ENCODE measurements at regions not wholly inside any gene's neighbourhood (a gene's known extent, or its start where the extent isn't known, plus 50 kb on each side); places are given as distances from the start of the nearest gene placed in this dataset.

DNA sequence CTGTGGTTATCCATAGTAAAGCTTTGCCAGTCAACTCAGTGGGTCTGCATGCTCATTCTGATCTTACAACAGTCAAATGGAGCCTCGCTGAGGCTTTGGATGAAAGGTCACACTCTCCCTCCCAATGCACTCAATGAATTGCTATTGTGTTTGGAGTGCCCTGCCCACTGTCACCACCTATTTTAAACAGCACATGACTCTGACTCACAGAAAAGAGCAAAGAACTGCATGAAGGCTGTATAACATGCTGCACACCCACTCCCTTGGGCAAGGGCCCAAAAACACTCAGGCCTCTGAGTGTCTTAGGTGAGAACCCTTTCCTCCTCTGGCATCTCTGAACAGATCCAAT is 118.7 kb upstream of the CCDC112 start:
- TF ChIP-seq, protein P1, sequence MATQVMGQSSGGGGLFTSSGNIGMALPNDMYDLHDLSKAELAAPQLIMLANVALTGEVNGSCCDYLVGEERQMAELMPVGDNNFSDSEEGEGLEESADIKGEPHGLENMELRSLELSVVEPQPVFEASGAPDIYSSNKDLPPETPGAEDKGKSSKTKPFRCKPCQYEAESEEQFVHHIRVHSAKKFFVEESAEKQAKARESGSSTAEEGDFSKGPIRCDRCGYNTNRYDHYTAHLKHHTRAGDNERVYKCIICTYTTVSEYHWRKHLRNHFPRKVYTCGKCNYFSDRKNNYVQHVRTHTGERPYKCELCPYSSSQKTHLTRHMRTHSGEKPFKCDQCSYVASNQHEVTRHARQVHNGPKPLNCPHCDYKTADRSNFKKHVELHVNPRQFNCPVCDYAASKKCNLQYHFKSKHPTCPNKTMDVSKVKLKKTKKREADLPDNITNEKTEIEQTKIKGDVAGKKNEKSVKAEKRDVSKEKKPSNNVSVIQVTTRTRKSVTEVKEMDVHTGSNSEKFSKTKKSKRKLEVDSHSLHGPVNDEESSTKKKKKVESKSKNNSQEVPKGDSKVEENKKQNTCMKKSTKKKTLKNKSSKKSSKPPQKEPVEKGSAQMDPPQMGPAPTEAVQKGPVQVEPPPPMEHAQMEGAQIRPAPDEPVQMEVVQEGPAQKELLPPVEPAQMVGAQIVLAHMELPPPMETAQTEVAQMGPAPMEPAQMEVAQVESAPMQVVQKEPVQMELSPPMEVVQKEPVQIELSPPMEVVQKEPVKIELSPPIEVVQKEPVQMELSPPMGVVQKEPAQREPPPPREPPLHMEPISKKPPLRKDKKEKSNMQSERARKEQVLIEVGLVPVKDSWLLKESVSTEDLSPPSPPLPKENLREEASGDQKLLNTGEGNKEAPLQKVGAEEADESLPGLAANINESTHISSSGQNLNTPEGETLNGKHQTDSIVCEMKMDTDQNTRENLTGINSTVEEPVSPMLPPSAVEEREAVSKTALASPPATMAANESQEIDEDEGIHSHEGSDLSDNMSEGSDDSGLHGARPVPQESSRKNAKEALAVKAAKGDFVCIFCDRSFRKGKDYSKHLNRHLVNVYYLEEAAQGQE (IDR thresholded peaks at IDR 0.05; ENCODE audit: low read depth, low read length) = no peak
- TF ChIP-seq, protein P2, sequence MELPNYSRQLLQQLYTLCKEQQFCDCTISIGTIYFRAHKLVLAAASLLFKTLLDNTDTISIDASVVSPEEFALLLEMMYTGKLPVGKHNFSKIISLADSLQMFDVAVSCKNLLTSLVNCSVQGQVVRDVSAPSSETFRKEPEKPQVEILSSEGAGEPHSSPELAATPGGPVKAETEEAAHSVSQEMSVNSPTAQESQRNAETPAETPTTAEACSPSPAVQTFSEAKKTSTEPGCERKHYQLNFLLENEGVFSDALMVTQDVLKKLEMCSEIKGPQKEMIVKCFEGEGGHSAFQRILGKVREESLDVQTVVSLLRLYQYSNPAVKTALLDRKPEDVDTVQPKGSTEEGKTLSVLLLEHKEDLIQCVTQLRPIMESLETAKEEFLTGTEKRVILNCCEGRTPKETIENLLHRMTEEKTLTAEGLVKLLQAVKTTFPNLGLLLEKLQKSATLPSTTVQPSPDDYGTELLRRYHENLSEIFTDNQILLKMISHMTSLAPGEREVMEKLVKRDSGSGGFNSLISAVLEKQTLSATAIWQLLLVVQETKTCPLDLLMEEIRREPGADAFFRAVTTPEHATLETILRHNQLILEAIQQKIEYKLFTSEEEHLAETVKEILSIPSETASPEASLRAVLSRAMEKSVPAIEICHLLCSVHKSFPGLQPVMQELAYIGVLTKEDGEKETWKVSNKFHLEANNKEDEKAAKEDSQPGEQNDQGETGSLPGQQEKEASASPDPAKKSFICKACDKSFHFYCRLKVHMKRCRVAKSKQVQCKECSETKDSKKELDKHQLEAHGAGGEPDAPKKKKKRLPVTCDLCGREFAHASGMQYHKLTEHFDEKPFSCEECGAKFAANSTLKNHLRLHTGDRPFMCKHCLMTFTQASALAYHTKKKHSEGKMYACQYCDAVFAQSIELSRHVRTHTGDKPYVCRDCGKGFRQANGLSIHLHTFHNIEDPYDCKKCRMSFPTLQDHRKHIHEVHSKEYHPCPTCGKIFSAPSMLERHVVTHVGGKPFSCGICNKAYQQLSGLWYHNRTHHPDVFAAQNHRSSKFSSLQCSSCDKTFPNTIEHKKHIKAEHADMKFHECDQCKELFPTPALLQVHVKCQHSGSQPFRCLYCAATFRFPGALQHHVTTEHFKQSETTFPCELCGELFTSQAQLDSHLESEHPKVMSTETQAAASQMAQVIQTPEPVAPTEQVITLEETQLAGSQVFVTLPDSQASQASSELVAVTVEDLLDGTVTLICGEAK (IDR thresholded peaks at IDR 0.05; ENCODE audit: borderline replicate concordance) = no peak
- no peak for TF ChIP-seq POLR2A (IDR thresholded peaks at IDR 0.05; ENCODE audit: low read depth, low read length)
- TF ChIP-seq, protein P3, sequence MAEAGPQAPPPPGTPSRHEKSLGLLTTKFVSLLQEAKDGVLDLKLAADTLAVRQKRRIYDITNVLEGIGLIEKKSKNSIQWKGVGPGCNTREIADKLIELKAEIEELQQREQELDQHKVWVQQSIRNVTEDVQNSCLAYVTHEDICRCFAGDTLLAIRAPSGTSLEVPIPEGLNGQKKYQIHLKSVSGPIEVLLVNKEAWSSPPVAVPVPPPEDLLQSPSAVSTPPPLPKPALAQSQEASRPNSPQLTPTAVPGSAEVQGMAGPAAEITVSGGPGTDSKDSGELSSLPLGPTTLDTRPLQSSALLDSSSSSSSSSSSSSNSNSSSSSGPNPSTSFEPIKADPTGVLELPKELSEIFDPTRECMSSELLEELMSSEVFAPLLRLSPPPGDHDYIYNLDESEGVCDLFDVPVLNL (IDR thresholded peaks at IDR 0.05; ENCODE audit: low read depth, low read length) = no peak
- no peak for TF ChIP-seq CHD1 (IDR thresholded peaks at IDR 0.05; ENCODE audit: low read depth, low read length)

Data from GM12878 (cell line).